SK-N-SH (cell line): ENCODE measurements at regions not wholly inside any gene's neighbourhood (a gene's known extent, or its start where the extent isn't known, plus 50 kb on each side); places are given as distances from the start of the nearest gene placed in this dataset.

Experiments
- CTCF ChIP-seq: fragments of 200-600 bp; sonication (generic); IDR thresholded peaks from 2 replicates; pipeline ENCODE4 v1.6.1; 2017; ENCODE audit warnings: antibody characterized with exemption, mild to moderate bottlenecking, moderate library complexity
- EP300 ChIP-seq, 2 experiments: IDR thresholded peaks; 2 replicates each; pipeline versions ENCODE4 v1.4.0 to v1.6.1; 2012; ENCODE audit warnings: borderline replicate concordance in 1 of 2, low read depth in 1 of 2, low read length in 1 of 2
- FOSL2 ChIP-seq: IDR thresholded peaks from 2 replicates; pipeline ENCODE4 v1.4.0; 2012; ENCODE audit warnings: low read depth, mild to moderate bottlenecking, moderate library complexity, borderline replicate concordance
- FOXM1 ChIP-seq: IDR thresholded peaks from 2 replicates; pipeline ENCODE4 v1.4.0; 2012; ENCODE audit warnings: low read depth, mild to moderate bottlenecking
- GABPA ChIP-seq: IDR thresholded peaks from 2 replicates; pipeline ENCODE4 v1.4.0; 2012; ENCODE audit warnings: low read depth, mild to moderate bottlenecking
- MAX ChIP-seq: IDR thresholded peaks from 2 replicates; pipeline ENCODE4 v1.4.0; 2012; ENCODE audit warnings: low read depth
- MXI1 ChIP-seq: IDR thresholded peaks from 2 replicates; pipeline ENCODE4 v1.6.1; 2012; ENCODE audit warnings: mild to moderate bottlenecking, low read depth, low read length, improper control_type of control experiment
- NRF1 ChIP-seq: IDR thresholded peaks from 2 replicates; pipeline ENCODE4 v1.6.1; 2012; ENCODE audit warnings: low read depth, mild to moderate bottlenecking, low read length
- RFX5 ChIP-seq: IDR thresholded peaks from 2 replicates; pipeline ENCODE4 v1.6.1; 2012; ENCODE audit warnings: mild to moderate bottlenecking, improper control_type of control experiment, low read length
- SIN3A ChIP-seq: IDR thresholded peaks from 2 replicates; pipeline ENCODE4 v1.6.1; 2012; ENCODE audit warnings: low read depth, mild to moderate bottlenecking, low read length, moderate library complexity, borderline replicate concordance

- TF ChIP-seq SIN3A = no peak
- no peak for TF ChIP-seq EP300 (IDR thresholded peaks at IDR 0.05; ENCODE audit: borderline replicate concordance in 1 of 2, low read depth in 1 of 2, low read length in 1 of 2)
- no peak for TF ChIP-seq GABPA
- TF ChIP-seq FOXM1 = no peak
- no peak for TF ChIP-seq NRF1
- no peak for TF ChIP-seq FOSL2
- no peak for TF ChIP-seq RFX5
- no peak for TF ChIP-seq CTCF
- no peak for TF ChIP-seq MXI1
- TF ChIP-seq MAX = no peak
Observed at GRCh38 chr16:62715701-62716100, 679.5 kb upstream of the CDH8 start.
